ENCODE measurements at regions not wholly inside any gene's neighbourhood (a gene's known extent, or its start where the extent isn't known, plus 50 kb on each side); places are given as distances from the start of the nearest gene placed in this dataset.
"Not testable (repeated sequence)": the region's sequence is repeated elsewhere in the genome, so short reads cannot be mapped to it uniquely, and the experiment has no call there.

GRCh38 chr11:134944131-134944530, 532.1 kb upstream of the B3GAT1 start:
- DNase-seq (ENCODE audit: low spot score), result no peak

DNA sequence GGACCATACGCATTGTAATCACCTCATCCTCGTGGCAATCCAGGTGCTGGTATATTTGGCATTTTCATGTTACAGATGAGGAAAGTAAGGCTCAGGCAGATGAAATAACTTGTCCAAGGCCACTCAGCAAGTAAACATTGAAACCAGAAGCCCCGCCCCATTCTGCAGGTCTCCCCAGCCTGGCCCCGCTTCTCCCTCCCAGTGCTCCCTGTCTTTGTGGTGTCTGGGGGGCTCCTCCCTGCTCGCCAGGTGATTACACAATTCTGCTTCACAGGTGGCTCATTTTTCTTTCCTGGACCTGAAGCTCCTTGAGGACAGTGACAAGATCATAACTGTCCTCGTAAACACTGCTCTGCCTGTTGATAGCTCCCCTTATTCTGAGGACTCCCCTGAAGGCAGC, 531.5 kb upstream of the B3GAT1 start:
- no peak for DNase-seq (ENCODE audit: low spot score)

DNA sequence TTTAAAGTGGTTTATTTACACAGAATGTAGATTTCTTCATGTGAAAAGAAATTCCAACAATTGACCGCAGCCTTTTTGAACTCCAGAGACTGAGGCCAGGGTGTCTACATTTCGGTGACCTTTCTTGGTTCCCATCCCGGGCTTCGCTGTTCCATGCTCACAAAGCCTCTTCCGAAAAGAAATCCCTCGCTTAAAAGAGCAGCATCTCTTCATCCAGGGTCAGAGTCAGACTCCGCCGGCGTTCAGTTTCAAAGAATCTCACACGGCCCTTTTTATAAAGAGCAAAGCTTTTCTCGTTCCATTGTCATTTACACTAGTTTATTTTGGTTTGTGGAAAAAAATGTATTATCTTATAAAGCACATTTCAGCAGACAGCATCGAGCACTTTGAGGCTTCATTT, 530.6 kb upstream of the B3GAT1 start:
- no peak for DNase-seq (ENCODE audit: low spot score)

DNA sequence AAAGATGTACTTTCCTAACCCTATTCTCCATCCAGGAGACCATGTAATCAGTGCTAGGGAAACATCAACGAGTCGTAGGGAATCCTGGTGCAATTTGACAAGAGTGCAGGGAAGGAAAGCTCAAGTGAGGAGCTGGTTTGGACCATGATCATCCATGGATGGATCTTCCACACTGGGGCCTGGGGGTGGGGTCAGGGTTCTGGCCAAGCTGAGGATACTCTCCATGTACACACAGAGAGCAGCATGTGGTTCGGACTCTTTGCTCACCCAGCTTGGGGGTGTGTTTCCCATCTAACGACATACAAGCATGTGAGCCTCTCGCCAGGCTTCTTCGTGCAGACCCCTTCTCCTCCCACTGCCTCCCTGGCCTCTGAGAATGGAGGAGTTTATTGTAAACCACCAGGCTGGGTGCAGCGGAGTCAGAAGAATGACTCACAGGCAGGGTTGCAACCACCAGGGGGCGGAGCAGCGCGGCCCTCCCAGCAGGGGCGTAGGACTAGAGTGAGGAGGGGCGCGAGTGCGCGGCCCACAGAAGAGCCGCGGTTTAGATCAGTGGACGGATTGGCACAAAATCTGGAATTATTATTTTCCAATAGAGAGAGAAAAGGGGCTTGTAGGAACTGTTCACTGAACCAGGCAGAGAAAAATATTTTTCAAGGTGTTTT, 530.0 kb upstream of the B3GAT1 start:
- not testable (repeated sequence) for DNase-seq (ENCODE audit: low spot score)

GRCh38 chr11:134941326-134941725, 529.3 kb upstream of the B3GAT1 start:
- DNase-seq (ENCODE audit: low spot score), result no peak

DNA sequence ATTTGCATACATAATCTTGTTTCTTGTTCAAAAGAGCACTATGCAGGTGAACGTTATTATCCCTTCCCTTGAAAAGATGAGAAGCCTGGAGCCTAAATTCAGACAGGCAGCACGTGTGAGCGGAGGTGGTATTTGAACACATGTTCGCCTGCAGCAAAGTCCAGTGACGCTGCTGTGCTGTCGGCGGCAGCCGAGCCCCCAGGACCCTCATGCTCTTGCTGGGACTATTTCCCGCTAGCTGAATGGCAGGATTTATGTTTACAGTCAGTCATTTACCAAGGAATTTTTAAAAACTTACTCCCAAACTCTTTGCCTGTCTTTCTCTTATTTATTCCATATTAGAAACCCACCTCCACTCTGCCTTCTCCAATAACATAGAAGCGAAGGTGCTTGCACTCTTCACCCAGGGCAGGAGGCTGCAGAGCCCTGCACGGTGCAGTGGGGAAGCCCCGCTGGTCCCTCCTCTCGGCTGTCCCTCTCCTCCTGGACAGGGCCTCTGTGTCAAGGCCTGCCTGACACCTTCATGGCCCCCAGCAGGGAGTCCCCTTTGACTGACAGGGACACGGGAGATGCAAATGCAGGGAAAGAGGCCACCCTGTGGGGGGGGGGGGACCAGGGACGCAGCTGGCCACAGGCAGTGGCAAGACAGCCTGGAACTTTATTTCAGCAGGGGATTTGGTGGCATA, 528.5 kb upstream of the B3GAT1 start:
- DNase-seq (ENCODE audit: low spot score), result no peak

GRCh38 chr11:134939905-134940304, 527.9 kb upstream of the B3GAT1 start:
- DNase-seq (ENCODE audit: low spot score), result no peak

GRCh38 chr11:134939031-134939430, 527.0 kb upstream of the B3GAT1 start:
- no peak for DNase-seq (ENCODE audit: low spot score)

- no peak for DNase-seq (ENCODE audit: low spot score)
These were observed 526.2 kb upstream of the B3GAT1 start for GRCh38 chr11:134938212-134938611.

- not testable (repeated sequence) for DNase-seq (ENCODE audit: low spot score)
These were observed 525.2 kb upstream of the B3GAT1 start for GRCh38 chr11:134937193-134937592.

DNA sequence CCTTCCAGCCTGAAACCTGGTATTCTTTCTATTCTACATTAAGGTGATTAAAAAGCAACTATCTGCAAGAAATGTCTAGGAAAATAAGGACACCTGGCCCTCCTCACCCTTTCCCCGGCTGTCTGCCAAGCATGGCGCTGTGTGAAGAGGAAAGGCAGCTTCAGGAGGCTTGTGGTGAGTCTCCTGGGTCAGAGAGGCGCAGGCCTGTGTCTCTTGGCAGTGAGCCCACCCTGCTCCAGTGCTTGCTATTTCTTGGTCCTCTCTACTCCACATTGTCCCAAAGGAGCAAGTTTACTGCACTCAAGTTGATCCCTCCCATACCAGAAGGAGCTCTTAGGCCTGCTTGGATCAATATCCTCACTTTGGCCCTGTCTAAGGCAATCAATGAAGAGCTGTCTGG, 520.7 kb upstream of the B3GAT1 start:
- no peak for DNase-seq (ENCODE audit: low spot score)

- DNase-seq (ENCODE audit: low spot score), result no peak
These were observed 513.4 kb upstream of the B3GAT1 start for GRCh38 chr11:134925432-134925831.

GRCh38 chr11:134923441-134923840, 511.4 kb upstream of the B3GAT1 start:
- no peak for DNase-seq (ENCODE audit: low spot score)

DNA sequence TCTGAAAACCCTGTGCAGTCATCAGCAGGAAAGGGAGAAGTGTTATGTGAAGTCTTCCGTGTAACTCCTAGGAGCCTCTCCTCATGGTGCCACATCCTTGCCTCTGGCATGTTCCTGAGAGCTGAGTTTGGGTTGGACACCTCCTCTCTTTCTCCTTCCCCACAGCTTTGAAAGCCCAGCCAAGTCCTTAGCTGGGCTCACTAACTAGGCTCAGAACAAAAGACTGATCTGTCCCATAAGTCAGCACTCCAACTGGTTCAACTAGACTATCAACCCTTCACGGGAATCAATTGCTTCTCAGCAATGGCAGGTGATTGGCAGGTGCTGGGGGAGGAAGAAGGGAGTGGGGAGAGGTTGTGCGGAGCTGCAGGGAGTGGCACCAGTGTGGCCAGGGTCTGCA, 509.9 kb upstream of the B3GAT1 start:
- no peak for DNase-seq (ENCODE audit: low spot score)

GRCh38 chr11:134920851-134921608, 509.0 kb upstream of the B3GAT1 start:
- no peak for DNase-seq (ENCODE audit: low spot score)

GRCh38 chr11:134916421-134917213, 504.6 kb upstream of the B3GAT1 start:
- no peak for DNase-seq (ENCODE audit: low spot score)

DNA sequence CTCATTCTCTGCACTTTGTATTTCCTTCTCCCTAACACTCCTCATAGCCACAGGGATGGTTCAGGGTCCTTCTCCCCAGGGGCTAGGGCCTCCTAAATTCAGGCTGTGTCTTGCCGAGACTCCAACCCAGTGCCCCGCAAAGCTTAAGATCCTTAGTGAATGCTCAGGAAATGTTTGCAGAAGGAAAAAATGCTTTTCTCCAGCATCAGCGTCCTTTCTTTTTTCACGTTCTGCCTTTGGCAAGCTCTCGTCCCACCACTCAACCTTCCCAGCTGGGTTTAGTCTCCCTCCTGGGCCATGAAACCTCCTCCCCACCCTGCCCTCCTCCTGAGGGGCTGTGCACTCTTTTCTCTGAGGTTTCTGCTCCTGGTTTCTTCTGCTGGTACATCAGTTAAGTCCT, 503.8 kb upstream of the B3GAT1 start:
- no peak for DNase-seq (ENCODE audit: low spot score)

- DNase-seq (ENCODE audit: low spot score), result no peak
These were observed 503.2 kb upstream of the B3GAT1 start for GRCh38 chr11:134915212-134915611.

DNA sequence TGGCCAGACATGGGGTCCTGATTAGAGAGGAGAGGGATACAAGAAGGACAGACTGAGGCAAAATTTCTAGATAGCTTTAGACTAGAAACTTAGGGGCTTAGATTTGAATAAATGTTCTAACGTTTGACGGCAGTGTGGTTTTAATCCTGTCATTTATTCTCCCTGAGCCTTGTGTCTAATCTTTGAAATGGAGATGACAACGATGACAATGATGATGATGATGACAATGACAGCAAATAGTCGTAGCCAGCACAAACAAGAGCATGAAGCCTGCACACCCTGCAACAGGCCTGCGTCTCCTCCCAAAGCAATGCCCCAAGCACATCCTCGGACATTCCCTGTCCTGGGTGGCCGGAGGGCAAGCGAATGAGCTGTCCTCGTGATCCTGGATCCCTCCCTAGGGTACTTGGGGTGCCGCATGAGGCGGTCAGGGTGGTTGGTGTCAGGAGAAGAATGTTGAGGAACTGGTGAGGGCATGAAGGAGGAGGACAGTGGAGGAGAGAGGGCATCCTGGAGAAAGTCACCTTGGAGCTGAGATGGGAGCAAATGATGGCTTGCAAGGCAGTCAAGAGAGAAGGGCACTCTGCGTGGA, 502.1 kb upstream of the B3GAT1 start:
- DNase-seq (ENCODE audit: low spot score), result no peak

GRCh38 chr11:134913391-134913790, 501.3 kb upstream of the B3GAT1 start:
- no peak for DNase-seq (ENCODE audit: low spot score)

DNA sequence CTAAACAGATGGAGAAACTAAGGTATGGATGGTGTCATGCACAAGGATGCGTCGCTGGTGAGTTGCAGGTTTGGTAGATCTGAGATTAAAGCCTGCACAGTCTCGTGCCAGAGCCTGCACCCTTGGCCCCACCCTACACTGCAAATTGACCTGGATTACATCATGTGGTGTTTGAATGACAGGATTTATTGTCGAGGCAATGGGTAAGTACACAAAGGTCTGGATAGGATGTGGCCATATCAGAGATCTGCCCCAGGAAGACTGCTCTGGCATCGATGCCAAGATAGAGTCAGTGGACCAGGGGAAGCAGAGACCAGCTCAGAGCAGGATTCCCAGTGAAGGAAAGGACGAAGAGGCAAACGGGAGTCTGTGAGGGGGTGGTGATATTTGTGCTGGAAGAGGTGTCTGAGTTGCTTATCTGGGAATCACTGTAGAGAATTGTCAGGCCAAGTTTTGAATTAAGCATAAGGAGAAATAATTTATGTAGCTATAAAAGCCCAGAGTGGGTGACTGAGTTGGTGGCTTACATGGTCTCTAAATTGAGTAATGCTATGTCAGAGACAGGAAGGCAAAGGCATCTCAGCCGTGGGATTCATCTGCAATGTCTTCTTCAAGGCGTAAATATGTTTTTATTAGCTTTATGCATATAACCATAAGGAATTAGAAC, 499.6 kb upstream of the B3GAT1 start:
- DNase-seq (ENCODE audit: low spot score), result no peak

Measured in GM03348 (cell line).